K562 (cell line): ENCODE measurements at regions not wholly inside any gene's neighbourhood (a gene's known extent, or its start where the extent isn't known, plus 50 kb on each side); places are given as distances from the start of the nearest gene placed in this dataset.

ENCODE experiments used
- ATAC-seq: fragments of 200-7000 bp; cut with Tn5 transposase; 3 replicates; pipeline ENCODE4 v1.9.1; 2020; ENCODE audit warnings: moderate library complexity
- BruUV-seq: library from RNA; stranded (reverse); fragments of 400-500 nt; replicated peaks from 2 replicates; lab custom pipeline; 2021; lab: Mats Ljungman, UMichigan
- CTCF ChIA-PET: fragments of 300-600 bp; formaldehyde crosslinking; extraction: SDS; loops from one replicate; lab custom pipeline; 2021; ENCODE audit warnings: low intra/inter-chr PET ratio; lab: Yijun Ruan, JAX
- POLR2A ChIA-PET: fragments of 300-600, 350-650 bp; sonication (Branson Sonifier 250); formaldehyde crosslinking; extraction: SDS; loops from one replicate; lab custom pipeline; 2021; ENCODE audit warnings: antibody characterized with exemption, inconsistent platforms; lab: Yijun Ruan, JAX
- DNase-seq, 4 experiments: peaks; one replicate each; pipeline versions ENCODE4 v3.0.0 to v3.0.0-alpha.2; 2011 to 2018; ENCODE audit warnings: low spot score in 3 of 4, mixed read lengths in 3 of 4; ENCODE audit errors: extremely low read depth in 1 of 4
- FAIRE-seq: peaks from 2 replicates; lab custom pipeline; 2011; peaks lifted over from hg19 to GRCh38; lab: Jason Lieb, UNC
- H2AFZ ChIP-seq: 2 replicates; pipeline ENCODE4 v1.6.0; 2011; ENCODE audit warnings: low read depth, low read length, control low read depth, inconsistent platforms
- H3K27ac ChIP-seq: fragments of 200-600 bp; 3 replicates; pipeline ENCODE4 v1.8.0; 2011; ENCODE audit warnings: low read depth, mild to moderate bottlenecking, control low read depth, inconsistent platforms, low read length, moderate library complexity, mixed read lengths; ENCODE audit errors: extremely low read depth
- H3K27me3 ChIP-seq, 2 experiments: fragments of 300-600 bp in 1 of 2; 2 replicates in 1 of 2; 3 replicates in 1 of 2; pipeline versions ENCODE4 v1.6.0 to v1.8.0; 2011; ENCODE audit warnings: inconsistent platforms in 2 of 2, low read length in 2 of 2, mild to moderate bottlenecking in 1 of 2, mixed read lengths in 1 of 2, moderate library complexity in 1 of 2; ENCODE audit not compliant: control insufficient read depth in 2 of 2, insufficient read depth in 2 of 2
- H3K36me3 ChIP-seq: fragments of 300-600 bp; 3 replicates; pipeline ENCODE4 v1.8.0; 2011; ENCODE audit warnings: mild to moderate bottlenecking, low read length, inconsistent platforms; ENCODE audit not compliant: control insufficient read depth, insufficient read depth
- H3K4me1 ChIP-seq, 2 experiments: fragments of 200-600 bp in 1 of 2; replicated peaks in 1 of 2; 2 replicates in 1 of 2; 3 replicates in 1 of 2; pipeline versions ENCODE4 v1.5.1 to v1.8.0; 2011; ENCODE audit warnings: inconsistent platforms in 2 of 2, low read length in 2 of 2, mild to moderate bottlenecking in 1 of 2, mixed read lengths in 1 of 2, moderate library complexity in 1 of 2; ENCODE audit not compliant: control insufficient read depth in 2 of 2, insufficient read depth in 2 of 2
- H3K4me2 ChIP-seq: 2 replicates; pipeline ENCODE4 v1.6.1; 2011; ENCODE audit warnings: low read length, control low read depth, inconsistent platforms, mixed read lengths; ENCODE audit not compliant: insufficient read depth
- H3K4me3 ChIP-seq: fragments of 200-600 bp; sonication (generic), shearing (Covaris generic); 2 replicates; pipeline ENCODE4 v1.5.1; 2016; ENCODE audit warnings: control low read depth, inconsistent platforms
- H3K79me2 ChIP-seq: fragments of 200-600 bp; 3 replicates; pipeline ENCODE4 v1.8.0; 2011; ENCODE audit warnings: low read length, inconsistent platforms; ENCODE audit not compliant: control insufficient read depth, insufficient read depth
- H3K9ac ChIP-seq, 2 experiments: 2 replicates each; pipeline versions ENCODE4 v1.6.0 to v1.6.1; 2011; ENCODE audit warnings: low read depth in 2 of 2, low read length in 2 of 2, control low read depth in 1 of 2, inconsistent platforms in 1 of 2, mild to moderate bottlenecking in 1 of 2, mixed read lengths in 1 of 2; ENCODE audit not compliant: insufficient read depth in 1 of 2
- H3K9me1 ChIP-seq: one replicate; pipeline ENCODE4 v1.6.0; 2011; ENCODE audit warnings: inconsistent platforms, mild to moderate bottlenecking, low read length, moderate library complexity; ENCODE audit not compliant: control insufficient read depth, insufficient read depth
- H3K9me3 ChIP-seq: replicated peaks from 2 replicates; pipeline ENCODE4 v1.5.1; 2011; ENCODE audit warnings: low read depth, low read length, inconsistent platforms; ENCODE audit not compliant: control insufficient read depth, insufficient read depth
- H4K20me1 ChIP-seq: replicated peaks from 2 replicates; pipeline ENCODE4 v1.6.1; 2011; ENCODE audit warnings: low read length, inconsistent platforms, mixed read lengths; ENCODE audit not compliant: control insufficient read depth, insufficient read depth
- CBX3 ChIP-seq, 2 experiments: IDR thresholded peaks; 1 replicate in 1 of 2; 2 replicates in 1 of 2; pipeline ENCODE4 v1.6.1; 2012; ENCODE audit warnings: inconsistent platforms in 2 of 2, low read length in 2 of 2, borderline replicate concordance in 1 of 2, control low read depth in 1 of 2
- CCAR2 ChIP-seq: fragments of 200-400 bp; formaldehyde crosslinking; IDR thresholded peaks from 2 replicates; pipeline ENCODE4 v1.6.1; 2017; ENCODE audit warnings: mild to moderate bottlenecking, low read depth, low read length
- COPS2 ChIP-seq: fragments of 450-650 bp; conservative IDR thresholded peaks from 2 replicates; pipeline ENCODE4 v1.6.1; 2016; ENCODE audit warnings: mild to moderate bottlenecking, moderate library complexity
- FOXJ2 ChIP-seq: fragments of 200-800 bp; sonication (Bioruptor generic); IDR thresholded peaks from 2 replicates; pipeline ENCODE4 v1.6.1; 2016; ENCODE audit warnings: missing genetic modification characterization, missing compliant biosample characterization
- FUS ChIP-seq: fragments of 200-400 bp; formaldehyde crosslinking; optimal IDR thresholded peaks from 2 replicates; pipeline ENCODE3; 2017; ENCODE audit warnings: low read depth, low read length
- HIVEP1 ChIP-seq: fragments of 250-450 bp; sonication (Bioruptor Pico); IDR thresholded peaks from 2 replicates; pipeline ENCODE4 v1.4.0; 2020; ENCODE audit warnings: mild to moderate bottlenecking
- NCOA2 ChIP-seq, 2 experiments: fragments of 450-650 bp; IDR thresholded peaks; 2 replicates each; pipeline ENCODE4 v1.6.1; 2018; ENCODE audit warnings: mild to moderate bottlenecking in 2 of 2, moderate library complexity in 1 of 2; ENCODE audit not compliant: partially characterized antibody in 2 of 2
- RB1 ChIP-seq: fragments of 450-650 bp; IDR thresholded peaks from 2 replicates; pipeline ENCODE4 v1.6.1; 2017; ENCODE audit warnings: low read depth, mild to moderate bottlenecking
- SRF ChIP-seq, 2 experiments: fragments of 250-450, 450-650 bp in 1 of 2; sonication (Bioruptor Pico) in 1 of 2; sonication (generic) in 1 of 2; formaldehyde crosslinking; IDR thresholded peaks; 2 replicates each; pipeline versions ENCODE4 v1.5.0 to v1.5.1; 2020 to 2022; ENCODE audit warnings: mild to moderate bottlenecking in 1 of 2, missing genetic modification reagents in 1 of 2
- SRSF3 ChIP-seq: fragments of 200-400 bp; formaldehyde crosslinking; IDR thresholded peaks from 2 replicates; pipeline ENCODE4 v1.6.1; 2016; ENCODE audit warnings: mild to moderate bottlenecking, low read length, moderate library complexity; ENCODE audit not compliant: insufficient read depth
- ZC3H4 ChIP-seq: sonication (generic); formaldehyde crosslinking; IDR thresholded peaks from 2 replicates; pipeline ENCODE4 v1.9.0; 2021; ENCODE audit warnings: missing genetic modification reagents, borderline replicate concordance
- ZNF830 ChIP-seq: fragments of 250-450 bp; sonication (Bioruptor Pico); IDR thresholded peaks from 2 replicates; pipeline ENCODE4 v1.5.0; 2021; ENCODE audit warnings: mild to moderate bottlenecking
- WGBS: fragments of 100-300 bp; shearing (Covaris generic); methylation state at CpG from one replicate; pipeline ENCODE4 v1.1.6; 2016; ENCODE audit warnings: low coverage, mixed read lengths; ENCODE audit not compliant: insufficient coverage; ENCODE audit errors: missing lambda C conversion rate; 5-methylcytosine and 5-hydroxymethylcytosine counted together
- in situ Hi-C: fragments of 300-500 bp; cut with MboI; formaldehyde crosslinking; loops from 4 replicates; pipeline ENCODE4 v1.15.0; 2018; ENCODE audit warnings: inconsistent platforms, mixed read lengths
- intact Hi-C: fragments of 100-400 bp; cut with micrococcal nuclease; formaldehyde crosslinking; loops from 2 replicates; pipeline ENCODE4 v1.14.2; 2022
- TF ChIP-seq, protein P1 (sequence below): fragments of 450-650 bp; IDR thresholded peaks from 2 replicates; pipeline ENCODE4 v1.6.1; 2016; ENCODE audit warnings: borderline replicate concordance
- TF ChIP-seq, protein P2 (sequence below): fragments of 200-800 bp; sonication (Bioruptor generic); IDR thresholded peaks from 2 replicates; pipeline ENCODE4 v1.6.1; 2016; ENCODE audit warnings: missing genetic modification characterization, missing compliant biosample characterization
- TF ChIP-seq, protein P3 (sequence below): fragments of 250-450 bp; sonication (Bioruptor Pico); IDR thresholded peaks from 2 replicates; pipeline ENCODE4 v1.4.0; 2020; ENCODE audit warnings: mild to moderate bottlenecking, moderate library complexity

DNA sequence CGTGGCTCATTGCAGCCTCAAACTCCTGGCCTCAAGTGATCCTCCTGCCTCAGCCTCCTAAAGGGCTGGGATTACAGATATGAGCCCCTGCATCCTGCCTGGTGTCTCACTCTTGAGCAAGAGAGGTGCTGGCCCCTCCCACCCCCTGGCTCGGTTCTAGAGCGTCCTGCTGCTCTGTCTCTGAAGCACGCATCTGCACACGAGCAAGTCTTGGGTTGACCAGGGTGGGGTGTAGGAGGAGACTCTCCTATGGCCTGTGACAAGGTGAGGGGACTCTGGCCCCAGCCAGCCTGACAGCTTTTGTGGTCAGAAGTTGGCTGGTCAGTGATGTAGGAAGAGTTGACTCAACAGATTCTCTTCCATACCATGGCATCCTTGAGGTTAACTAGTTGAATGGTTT is 110.7 kb upstream of the CARD11 start:
- Histone ChIP-seq H3K27ac (no peak overlapping the region), H3K36me3 (no peaks in the 10 kb centered on the region), H3K4me1 (no peaks in the 10 kb centered on the region; a peak in 1 of 5 replicates), H3K9me3 (no peaks in the 10 kb centered on the region), H4K20me1 (no peaks in the 10 kb centered on the region), H3K9me1 (no peaks in the 10 kb centered on the region), H3K4me2 (no peak overlapping the region), H3K27me3 (peaks cover 2 to 37% of the 10 kb centered on the region in 2 experiments; a peak in 4 of 5 replicates), H3K79me2 (no peaks in the 10 kb centered on the region), H2AFZ (no peak overlapping the region), H3K9ac (no peak overlapping the region), H3K4me3 (no peak overlapping the region)
- FAIRE-seq = no peak
- DNase-seq = no peak
- POLR2A ChIA-PET = no interaction called here
- WGBS = 4% methylated on average over 5 of the region's 5 CpGs
- CTCF ChIA-PET = interaction anchor here (0.9 to 3.9 kb wide), 4 partner anchors 89 to 289 kb away, joined by 3 to 27 read pairs (median 13); no protein-coding TSS in a partner anchor
- no peak for ATAC-seq
- in situ Hi-C loops = no loop called here
- BruUV-seq = no TSS peak
- intact Hi-C loops = loop anchor here (2.0 kb wide), 1 partner anchor 90 kb away; no protein-coding TSS in a partner anchor
- TF ChIP-seq CBX3 (IDR thresholded peaks at IDR 0.05; ENCODE audit: borderline replicate concordance in 1 of 2, low read length in 2 of 2) = no peak
- no peak for TF ChIP-seq HIVEP1
- TF ChIP-seq, protein P1, sequence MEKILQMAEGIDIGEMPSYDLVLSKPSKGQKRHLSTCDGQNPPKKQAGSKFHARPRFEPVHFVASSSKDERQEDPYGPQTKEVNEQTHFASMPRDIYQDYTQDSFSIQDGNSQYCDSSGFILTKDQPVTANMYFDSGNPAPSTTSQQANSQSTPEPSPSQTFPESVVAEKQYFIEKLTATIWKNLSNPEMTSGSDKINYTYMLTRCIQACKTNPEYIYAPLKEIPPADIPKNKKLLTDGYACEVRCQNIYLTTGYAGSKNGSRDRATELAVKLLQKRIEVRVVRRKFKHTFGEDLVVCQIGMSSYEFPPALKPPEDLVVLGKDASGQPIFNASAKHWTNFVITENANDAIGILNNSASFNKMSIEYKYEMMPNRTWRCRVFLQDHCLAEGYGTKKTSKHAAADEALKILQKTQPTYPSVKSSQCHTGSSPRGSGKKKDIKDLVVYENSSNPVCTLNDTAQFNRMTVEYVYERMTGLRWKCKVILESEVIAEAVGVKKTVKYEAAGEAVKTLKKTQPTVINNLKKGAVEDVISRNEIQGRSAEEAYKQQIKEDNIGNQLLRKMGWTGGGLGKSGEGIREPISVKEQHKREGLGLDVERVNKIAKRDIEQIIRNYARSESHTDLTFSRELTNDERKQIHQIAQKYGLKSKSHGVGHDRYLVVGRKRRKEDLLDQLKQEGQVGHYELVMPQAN = no peak
- no peak for TF ChIP-seq NCOA2 (IDR thresholded peaks at IDR 0.05; ENCODE audit: partially characterized antibody in 2 of 2)
- TF ChIP-seq FOXJ2 (tag) = no peak
- no peak for TF ChIP-seq ZNF830 (CRISPR knock-in tag)
- TF ChIP-seq ZC3H4 = no peak
- no peak for TF ChIP-seq COPS2
- no peak for TF ChIP-seq FUS
- TF ChIP-seq SRF (CRISPR knock-in tag; IDR thresholded peaks at IDR 0.05) = no peak; a peak in 1 of 4 replicates
- TF ChIP-seq RB1 = no peak
- no peak for TF ChIP-seq CCAR2
- TF ChIP-seq SRSF3 = no peak
- TF ChIP-seq, protein P2, sequence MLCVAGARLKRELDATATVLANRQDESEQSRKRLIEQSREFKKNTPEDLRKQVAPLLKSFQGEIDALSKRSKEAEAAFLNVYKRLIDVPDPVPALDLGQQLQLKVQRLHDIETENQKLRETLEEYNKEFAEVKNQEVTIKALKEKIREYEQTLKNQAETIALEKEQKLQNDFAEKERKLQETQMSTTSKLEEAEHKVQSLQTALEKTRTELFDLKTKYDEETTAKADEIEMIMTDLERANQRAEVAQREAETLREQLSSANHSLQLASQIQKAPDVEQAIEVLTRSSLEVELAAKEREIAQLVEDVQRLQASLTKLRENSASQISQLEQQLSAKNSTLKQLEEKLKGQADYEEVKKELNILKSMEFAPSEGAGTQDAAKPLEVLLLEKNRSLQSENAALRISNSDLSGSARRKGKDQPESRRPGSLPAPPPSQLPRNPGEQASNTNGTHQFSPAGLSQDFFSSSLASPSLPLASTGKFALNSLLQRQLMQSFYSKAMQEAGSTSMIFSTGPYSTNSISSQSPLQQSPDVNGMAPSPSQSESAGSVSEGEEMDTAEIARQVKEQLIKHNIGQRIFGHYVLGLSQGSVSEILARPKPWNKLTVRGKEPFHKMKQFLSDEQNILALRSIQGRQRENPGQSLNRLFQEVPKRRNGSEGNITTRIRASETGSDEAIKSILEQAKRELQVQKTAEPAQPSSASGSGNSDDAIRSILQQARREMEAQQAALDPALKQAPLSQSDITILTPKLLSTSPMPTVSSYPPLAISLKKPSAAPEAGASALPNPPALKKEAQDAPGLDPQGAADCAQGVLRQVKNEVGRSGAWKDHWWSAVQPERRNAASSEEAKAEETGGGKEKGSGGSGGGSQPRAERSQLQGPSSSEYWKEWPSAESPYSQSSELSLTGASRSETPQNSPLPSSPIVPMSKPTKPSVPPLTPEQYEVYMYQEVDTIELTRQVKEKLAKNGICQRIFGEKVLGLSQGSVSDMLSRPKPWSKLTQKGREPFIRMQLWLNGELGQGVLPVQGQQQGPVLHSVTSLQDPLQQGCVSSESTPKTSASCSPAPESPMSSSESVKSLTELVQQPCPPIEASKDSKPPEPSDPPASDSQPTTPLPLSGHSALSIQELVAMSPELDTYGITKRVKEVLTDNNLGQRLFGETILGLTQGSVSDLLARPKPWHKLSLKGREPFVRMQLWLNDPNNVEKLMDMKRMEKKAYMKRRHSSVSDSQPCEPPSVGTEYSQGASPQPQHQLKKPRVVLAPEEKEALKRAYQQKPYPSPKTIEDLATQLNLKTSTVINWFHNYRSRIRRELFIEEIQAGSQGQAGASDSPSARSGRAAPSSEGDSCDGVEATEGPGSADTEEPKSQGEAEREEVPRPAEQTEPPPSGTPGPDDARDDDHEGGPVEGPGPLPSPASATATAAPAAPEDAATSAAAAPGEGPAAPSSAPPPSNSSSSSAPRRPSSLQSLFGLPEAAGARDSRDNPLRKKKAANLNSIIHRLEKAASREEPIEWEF (CRISPR knock-in tag) = no peak
- TF ChIP-seq, protein P3, sequence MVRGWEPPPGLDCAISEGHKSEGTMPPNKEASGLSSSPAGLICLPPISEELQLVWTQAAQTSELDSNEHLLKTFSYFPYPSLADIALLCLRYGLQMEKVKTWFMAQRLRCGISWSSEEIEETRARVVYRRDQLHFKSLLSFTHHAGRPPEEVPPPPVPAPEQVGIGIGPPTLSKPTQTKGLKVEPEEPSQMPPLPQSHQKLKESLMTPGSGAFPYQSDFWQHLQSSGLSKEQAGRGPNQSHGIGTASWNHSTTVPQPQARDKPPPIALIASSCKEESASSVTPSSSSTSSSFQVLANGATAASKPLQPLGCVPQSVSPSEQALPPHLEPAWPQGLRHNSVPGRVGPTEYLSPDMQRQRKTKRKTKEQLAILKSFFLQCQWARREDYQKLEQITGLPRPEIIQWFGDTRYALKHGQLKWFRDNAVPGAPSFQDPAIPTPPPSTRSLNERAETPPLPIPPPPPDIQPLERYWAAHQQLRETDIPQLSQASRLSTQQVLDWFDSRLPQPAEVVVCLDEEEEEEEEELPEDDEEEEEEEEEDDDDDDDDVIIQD (CRISPR knock-in tag) = no peak
